CD4-positive, alpha-beta T cell (primary cell): ENCODE measurements at regions not wholly inside any gene's neighbourhood (a gene's known extent, or its start where the extent isn't known, plus 50 kb on each side); places are given as distances from the start of the nearest gene placed in this dataset.
A peak's percentile ranks its signal among the peaks of the same experiment; 100 is the strongest.

Experiments
- ATAC-seq: fragments of 200-7000 bp; cut with Tn5 transposase; one replicate; pipeline ENCODE4 v1.10.0; 2022; ENCODE audit warnings: mild to moderate bottlenecking; ENCODE audit not compliant: poor library complexity
- CTCF ChIA-PET: fragments of 350-600 bp; sonication (Branson Sonifier 250); formaldehyde crosslinking; loops from one replicate; lab custom pipeline; 2021; ENCODE audit warnings: antibody characterized with exemption, inconsistent platforms; lab: Charles Lee
- POLR2A ChIA-PET: fragments of 350-600 bp; sonication (Branson Sonifier 250); formaldehyde crosslinking; loops from one replicate; lab custom pipeline; 2021; ENCODE audit warnings: antibody characterized with exemption, inconsistent platforms; lab: Charles Lee
- DNase-seq, 14 experiments: peaks; one replicate each; pipeline ENCODE4 v3.0.0-alpha.2; 2013 to 2020; ENCODE audit warnings: mixed read lengths in 2 of 14
- H3K27ac ChIP-seq, 2 donors: one replicate each; pipeline versions ENCODE4 v1.5.1 to v1.7.0; 2013; ENCODE audit warnings: low read length in 2 of 2, low read depth in 1 of 2, mild to moderate bottlenecking in 1 of 2
- H3K27me3 ChIP-seq, 2 experiments: 1 replicate in 1 of 2; 2 replicates in 1 of 2; pipeline versions ENCODE4 v1.6.1 to v1.7.0; 2013; ENCODE audit warnings: low read length in 2 of 2, control low read depth in 1 of 2, mild to moderate bottlenecking in 1 of 2, moderate library complexity in 1 of 2; ENCODE audit not compliant: insufficient read depth in 2 of 2, control insufficient read depth in 1 of 2
- H3K36me3 ChIP-seq: one replicate; pipeline ENCODE4 v1.6.1; 2013; ENCODE audit warnings: low read length, control low read depth; ENCODE audit not compliant: insufficient read depth
- H3K4me1 ChIP-seq: one replicate; pipeline ENCODE4 v1.6.1; 2013; ENCODE audit warnings: low read length, control low read depth; ENCODE audit not compliant: insufficient read depth
- H3K4me3 ChIP-seq: one replicate; pipeline ENCODE4 v1.5.1; 2013; ENCODE audit warnings: mild to moderate bottlenecking, low read length, moderate library complexity
- H3K9me3 ChIP-seq, 2 experiments: 1 replicate in 1 of 2; 2 replicates in 1 of 2; pipeline versions ENCODE4 v1.6.1 to v1.7.0; 2013; ENCODE audit warnings: low read length in 2 of 2, mild to moderate bottlenecking in 2 of 2, control low read depth in 1 of 2, moderate library complexity in 1 of 2; ENCODE audit not compliant: control insufficient read depth in 1 of 2, insufficient read depth in 1 of 2
- H3K27ac Mint-ChIP-seq: one replicate; pipeline ENCODE4 v1.8.0; 2020; ENCODE audit warnings: mixed read lengths
- H3K27me3 Mint-ChIP-seq: one replicate; pipeline ENCODE4 v1.8.0; 2021; ENCODE audit warnings: mixed read lengths
- H3K36me3 Mint-ChIP-seq: one replicate; pipeline ENCODE4 v1.8.0; 2021; ENCODE audit warnings: low read depth, mixed read lengths
- H3K4me1 Mint-ChIP-seq: one replicate; pipeline ENCODE4 v1.8.0; 2021; ENCODE audit warnings: low read depth, mixed read lengths
- H3K4me3 Mint-ChIP-seq: one replicate; pipeline ENCODE4 v1.8.0; 2020; ENCODE audit warnings: mild to moderate bottlenecking, mixed read lengths
- H3K9me3 Mint-ChIP-seq: one replicate; pipeline ENCODE4 v1.8.0; 2020; ENCODE audit warnings: mixed read lengths
- intact Hi-C, 2 experiments: fragments of 100-400 bp; cut with DNase I in 1 of 2; cut with micrococcal nuclease in 1 of 2; formaldehyde crosslinking; loops; one replicate each; pipeline versions ENCODE4 v1.15.1 to v1.9.0; 2023 to 2025; cut with DNase I, micrococcal nuclease
- TF ChIP-seq, protein P1 (sequence below): fragments of 200-600 bp; IDR thresholded peaks from one replicate; pipeline ENCODE4 v1.8.0; 2022; ENCODE audit warnings: antibody characterized with exemption, mild to moderate bottlenecking

DNA sequence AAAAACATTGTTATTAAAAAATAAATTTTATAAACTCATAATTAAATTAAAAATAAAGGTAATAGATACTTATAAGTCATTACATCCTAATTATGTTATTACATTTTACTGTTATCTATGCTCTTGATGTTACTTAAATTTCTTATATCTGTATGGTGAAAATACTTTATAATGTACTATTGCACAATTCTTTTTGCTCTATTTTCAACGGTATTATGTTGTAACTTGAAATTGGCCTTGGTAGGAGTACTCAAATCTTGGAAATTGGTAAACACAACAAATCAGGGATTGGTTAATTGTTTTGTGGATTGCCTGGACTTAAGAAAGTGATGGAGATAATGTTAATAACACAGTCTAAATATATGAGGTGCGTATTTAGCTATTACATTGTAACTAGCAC lies 273.3 kb downstream of the MDFIC start:
- TF ChIP-seq, protein P1, sequence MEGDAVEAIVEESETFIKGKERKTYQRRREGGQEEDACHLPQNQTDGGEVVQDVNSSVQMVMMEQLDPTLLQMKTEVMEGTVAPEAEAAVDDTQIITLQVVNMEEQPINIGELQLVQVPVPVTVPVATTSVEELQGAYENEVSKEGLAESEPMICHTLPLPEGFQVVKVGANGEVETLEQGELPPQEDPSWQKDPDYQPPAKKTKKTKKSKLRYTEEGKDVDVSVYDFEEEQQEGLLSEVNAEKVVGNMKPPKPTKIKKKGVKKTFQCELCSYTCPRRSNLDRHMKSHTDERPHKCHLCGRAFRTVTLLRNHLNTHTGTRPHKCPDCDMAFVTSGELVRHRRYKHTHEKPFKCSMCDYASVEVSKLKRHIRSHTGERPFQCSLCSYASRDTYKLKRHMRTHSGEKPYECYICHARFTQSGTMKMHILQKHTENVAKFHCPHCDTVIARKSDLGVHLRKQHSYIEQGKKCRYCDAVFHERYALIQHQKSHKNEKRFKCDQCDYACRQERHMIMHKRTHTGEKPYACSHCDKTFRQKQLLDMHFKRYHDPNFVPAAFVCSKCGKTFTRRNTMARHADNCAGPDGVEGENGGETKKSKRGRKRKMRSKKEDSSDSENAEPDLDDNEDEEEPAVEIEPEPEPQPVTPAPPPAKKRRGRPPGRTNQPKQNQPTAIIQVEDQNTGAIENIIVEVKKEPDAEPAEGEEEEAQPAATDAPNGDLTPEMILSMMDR: no peak
- H3K27me3 ChIP-seq: no peaks in the 10 kb centered on the region
- no peak overlapping the region for H3K4me3 ChIP-seq
- Mint-ChIP-seq H3K9me3 (no peaks in the 10 kb centered on the region), H3K27me3 (no peaks in the 10 kb centered on the region), H3K27ac (no peak overlapping the region), H3K4me1 (no peaks in the 10 kb centered on the region), H3K4me3 (no peak overlapping the region), H3K36me3 (no peaks in the 10 kb centered on the region)
- H3K4me1 ChIP-seq: no peaks in the 10 kb centered on the region
- ChIA-PET CTCF (no interaction called here), POLR2A (no interaction called here)
- intact Hi-C loops: no loop called here
- no peak overlapping the region for H3K27ac ChIP-seq
- H3K36me3 ChIP-seq: no peaks in the 10 kb centered on the region
- ATAC-seq (no peak), DNase-seq (no peak)
- H3K9me3 ChIP-seq: no peaks in the 10 kb centered on the region

GRCh38 chr7:115191526-115191925 lies 269.6 kb downstream of the MDFIC start:
- H3K4me3 Mint-ChIP-seq: no peak overlapping the region
- H3K4me1 Mint-ChIP-seq: no peaks in the 10 kb centered on the region
- H3K9me3 Mint-ChIP-seq: no peaks in the 10 kb centered on the region
- no peak overlapping the region for H3K27ac ChIP-seq
- no peaks in the 10 kb centered on the region for H3K9me3 ChIP-seq
- no peaks in the 10 kb centered on the region for H3K36me3 ChIP-seq
- no peaks in the 10 kb centered on the region for H3K27me3 ChIP-seq
- no peak overlapping the region for H3K27ac Mint-ChIP-seq
- no peaks in the 10 kb centered on the region for H3K4me1 ChIP-seq
- ChIA-PET POLR2A (no interaction called here), CTCF (interaction anchor here (1.0 kb wide), 1 partner anchor 14 kb away, joined by 3 read pairs; no protein-coding TSS in a partner anchor)
- DNase-seq: no peak
- TF ChIP-seq, protein P1: no peak
- no peak for ATAC-seq
- intact Hi-C loops: no loop called here
- no peaks in the 10 kb centered on the region for H3K36me3 Mint-ChIP-seq
- no peaks in the 10 kb centered on the region for H3K27me3 Mint-ChIP-seq
- H3K4me3 ChIP-seq: no peak overlapping the region

DNA sequence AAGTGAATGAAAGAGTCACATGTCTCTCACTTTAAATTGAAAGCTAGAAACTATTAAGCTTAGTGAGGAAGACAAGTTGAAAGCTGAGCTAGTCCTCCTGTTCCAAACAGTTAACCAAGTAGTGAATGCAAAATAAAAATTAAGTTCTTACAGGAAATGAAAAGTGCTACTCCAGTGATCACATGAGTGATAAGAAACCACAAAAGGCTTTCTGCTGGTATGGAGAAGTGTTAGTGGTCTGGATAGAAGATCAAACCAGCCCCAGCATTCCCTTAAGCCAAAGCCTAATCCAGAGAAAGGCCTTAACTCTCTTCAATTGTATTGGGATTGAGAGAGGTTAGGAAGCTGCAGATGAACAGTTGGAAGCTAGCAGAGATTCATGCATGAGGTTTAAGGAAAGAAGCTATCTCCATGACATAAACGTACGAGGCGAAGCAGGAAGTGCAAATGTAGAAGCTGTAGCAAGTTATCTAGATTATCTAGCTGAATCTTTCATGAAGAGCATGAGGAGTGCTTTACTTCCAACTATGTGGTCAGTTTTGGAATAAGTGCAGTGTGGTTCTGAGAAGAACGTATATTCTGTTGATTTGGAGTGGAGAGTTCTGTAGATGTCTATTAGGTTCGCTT lies 261.6 kb downstream of the MDFIC start:
- H3K4me3 Mint-ChIP-seq: peak overlapping the region; percentile 52
- H3K9me3 Mint-ChIP-seq: no peaks in the 10 kb centered on the region
- no peaks in the 10 kb centered on the region for H3K4me1 ChIP-seq
- ChIA-PET CTCF (no interaction called here), POLR2A (no interaction called here)
- intact Hi-C loops: no loop called here
- H3K9me3 ChIP-seq: no peaks in the 10 kb centered on the region
- no peaks in the 10 kb centered on the region for H3K36me3 ChIP-seq
- no peak overlapping the region for H3K27ac Mint-ChIP-seq
- H3K4me3 ChIP-seq: peak overlapping the region; percentile 18
- TF ChIP-seq, protein P1: no peak
- no peak overlapping the region for H3K27ac ChIP-seq
- no peaks in the 10 kb centered on the region for H3K27me3 ChIP-seq
- no peaks in the 10 kb centered on the region for H3K36me3 Mint-ChIP-seq
- ATAC-seq (peak; percentile 29), DNase-seq (peak in 3 of 14 experiments; percentile 9 to 40 (median 11))
- peaks cover 16% of the 10 kb centered on the region for H3K4me1 Mint-ChIP-seq
- no peaks in the 10 kb centered on the region for H3K27me3 Mint-ChIP-seq
